Lower leg skin (tissue), 3 donors: ENCODE measurements at regions not wholly inside any gene's neighbourhood (a gene's known extent, or its start where the extent isn't known, plus 50 kb on each side); places are given as distances from the start of the nearest gene placed in this dataset.

ENCODE experiments used
- POLR2A ChIP-seq, 2 donors: fragments of 450-650 bp; IDR thresholded peaks; one replicate each; pipeline ENCODE4 v1.6.1; 2016 to 2017; ENCODE audit warnings: antibody characterized with exemption in 2 of 2, mild to moderate bottlenecking in 1 of 2, moderate library complexity in 1 of 2
- TF ChIP-seq, protein P1 (sequence below), 3 donors: fragments of 450-650 bp; IDR thresholded peaks; one replicate each; pipeline ENCODE4 v1.5.1; 2016; ENCODE audit warnings: antibody characterized with exemption in 3 of 3, mild to moderate bottlenecking in 3 of 3, moderate library complexity in 2 of 3

DNA sequence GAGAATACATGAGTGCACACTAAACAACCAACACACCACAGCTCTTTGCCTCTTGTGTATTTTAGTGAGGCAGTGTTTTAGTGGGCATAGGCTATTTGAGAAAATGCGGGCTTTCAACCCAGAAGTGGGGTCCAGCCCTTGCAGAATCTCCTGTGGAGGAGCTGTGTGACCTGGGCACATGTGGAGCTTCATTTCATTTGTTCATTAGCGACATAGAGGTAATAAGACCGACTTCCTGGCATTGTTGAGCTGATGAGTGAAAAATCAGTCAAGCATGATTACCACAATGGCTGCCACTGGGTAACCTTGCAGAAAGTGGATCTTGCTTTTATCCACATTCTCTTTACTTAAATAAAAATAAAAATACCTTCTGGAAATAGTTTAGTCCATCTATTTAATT is 923.5 kb downstream of the BCL11B start:
- TF ChIP-seq, protein P1, sequence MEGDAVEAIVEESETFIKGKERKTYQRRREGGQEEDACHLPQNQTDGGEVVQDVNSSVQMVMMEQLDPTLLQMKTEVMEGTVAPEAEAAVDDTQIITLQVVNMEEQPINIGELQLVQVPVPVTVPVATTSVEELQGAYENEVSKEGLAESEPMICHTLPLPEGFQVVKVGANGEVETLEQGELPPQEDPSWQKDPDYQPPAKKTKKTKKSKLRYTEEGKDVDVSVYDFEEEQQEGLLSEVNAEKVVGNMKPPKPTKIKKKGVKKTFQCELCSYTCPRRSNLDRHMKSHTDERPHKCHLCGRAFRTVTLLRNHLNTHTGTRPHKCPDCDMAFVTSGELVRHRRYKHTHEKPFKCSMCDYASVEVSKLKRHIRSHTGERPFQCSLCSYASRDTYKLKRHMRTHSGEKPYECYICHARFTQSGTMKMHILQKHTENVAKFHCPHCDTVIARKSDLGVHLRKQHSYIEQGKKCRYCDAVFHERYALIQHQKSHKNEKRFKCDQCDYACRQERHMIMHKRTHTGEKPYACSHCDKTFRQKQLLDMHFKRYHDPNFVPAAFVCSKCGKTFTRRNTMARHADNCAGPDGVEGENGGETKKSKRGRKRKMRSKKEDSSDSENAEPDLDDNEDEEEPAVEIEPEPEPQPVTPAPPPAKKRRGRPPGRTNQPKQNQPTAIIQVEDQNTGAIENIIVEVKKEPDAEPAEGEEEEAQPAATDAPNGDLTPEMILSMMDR (IDR thresholded peaks at IDR 0.05): no peak
- no peak for TF ChIP-seq POLR2A (IDR thresholded peaks at IDR 0.05)
